ENCODE measurements at regions not wholly inside any gene's neighbourhood (a gene's known extent, or its start where the extent isn't known, plus 50 kb on each side); places are given as distances from the start of the nearest gene placed in this dataset.

- Histone ChIP-seq H3K27ac (ENCODE audit: insufficient read length, low read depth, low read length) (no peak overlapping the region), H3K4me1 (ENCODE audit: insufficient read depth, low read length) (no peaks in the 10 kb centered on the region; the same call in 1 of the 2 replicates), H2BK120ac (ENCODE audit: low read depth, low read length, poor library complexity, severe bottlenecking) (no peak overlapping the region), H3K79me1 (ENCODE audit: insufficient read depth, low read depth, low read length, poor library complexity, severe bottlenecking) (no peaks in the 10 kb centered on the region), H3K79me2 (ENCODE audit: insufficient read depth, low read length) (no peaks in the 10 kb centered on the region), H3K18ac (ENCODE audit: insufficient read length, low read depth, low read length) (no peak overlapping the region), H3K14ac (ENCODE audit: insufficient read depth, low read length) (no peak overlapping the region), H2BK5ac (ENCODE audit: insufficient read length, low read length) (no peak overlapping the region), H3K4ac (ENCODE audit: low read depth, low read length) (no peak overlapping the region), H2AFZ (ENCODE audit: low read length) (no peak overlapping the region), H3K4me2 (ENCODE audit: insufficient read depth, insufficient read length, low read length) (no peak overlapping the region), H3T11ph (ENCODE audit: low read length) (no peak overlapping the region), H4K91ac (ENCODE audit: insufficient read length, low read depth, low read length) (no peak overlapping the region), H3K9ac (ENCODE audit: extremely low read depth, insufficient read length, low read length) (no peak overlapping the region), H3K27me3 (ENCODE audit: insufficient read depth, low read length) (no peaks in the 10 kb centered on the region), H3K56ac (ENCODE audit: insufficient read length, low read depth, low read length) (no peak overlapping the region), H3K23ac (ENCODE audit: insufficient read length, low read depth, low read length) (no peak overlapping the region), H2BK12ac (ENCODE audit: insufficient read length, low read depth, low read length) (no peak overlapping the region), H2BK20ac (ENCODE audit: low read depth, low read length, poor library complexity, severe bottlenecking) (no peak overlapping the region), H4K5ac (ENCODE audit: insufficient read length, low read depth, low read length) (no peak overlapping the region), H3K9me3 (ENCODE audit: control insufficient read depth, low read depth, low read length) (no peaks in the 10 kb centered on the region), H4K8ac (replicated peaks; ENCODE audit: insufficient read length, low read depth, low read length) (no peak overlapping the region), H2BK15ac (ENCODE audit: low read depth, low read length) (no peak overlapping the region), H2AK5ac (ENCODE audit: insufficient read length, low read length) (no peak overlapping the region), H4K20me1 (ENCODE audit: control insufficient read depth, insufficient read depth, insufficient read length) (no peaks in the 10 kb centered on the region), H3K23me2 (ENCODE audit: insufficient read length, low read depth, low read length, poor library complexity, severe bottlenecking) (no peaks in the 10 kb centered on the region)
- peaks cover 0 to 2% of the 10 kb centered on the region in 2 experiments; a peak in 2 of 5 replicates for H3K9me3 Mint-ChIP-seq
- no peaks in the 10 kb centered on the region for H3K36me3 Mint-ChIP-seq (ENCODE audit: insufficient read depth in 1 of 3, low read depth in 3 of 3)
- no peak overlapping the region for H3K4me3 Mint-ChIP-seq
- TF ChIP-seq CTCF (conservative IDR thresholded peaks at IDR 0.05) = no peak
- WGBS (ENCODE audit: extremely low coverage, insufficient read length, low lambda C conversion rate) = no CpG with 5 or more reads among the region's 9 CpGs
- peaks cover 18 to 19% of the 10 kb centered on the region in 2 experiments for H3K4me1 Mint-ChIP-seq
- no peak for DNase-seq
- H3K27ac Mint-ChIP-seq = no peak overlapping the region; a peak in 1 of 7 replicates
- peaks cover 21% of the 10 kb centered on the region for H3K27me3 Mint-ChIP-seq (ENCODE audit: low read depth)
These were observed 209.4 kb upstream of the TMEM132C start for GRCh38 chr12:128057586-128057985.

Measured in H9 (cell line).